Spleen (tissue), 7 donors: ENCODE measurements at regions not wholly inside any gene's neighbourhood (a gene's known extent, or its start where the extent isn't known, plus 50 kb on each side); places are given as distances from the start of the nearest gene placed in this dataset.

Experiments used
- POLR2A ChIP-seq, 3 donors: fragments of 450-650 bp; IDR thresholded peaks; one replicate each; pipeline ENCODE4 v1.5.1; 2017; ENCODE audit warnings: antibody characterized with exemption in 3 of 3, mild to moderate bottlenecking in 1 of 3
- POLR2AphosphoS5 ChIP-seq, 3 donors: sonication (generic); formaldehyde crosslinking; IDR thresholded peaks; one replicate each; pipeline ENCODE4 v1.5.1; 2017; ENCODE audit warnings: antibody characterized with exemption in 3 of 3
- TF ChIP-seq, protein P1 (sequence below), 11 experiments: fragments of 200-600 bp in 7 of 11; fragments of 450-650 bp in 4 of 11; sonication (generic) in 4 of 11; IDR thresholded peaks in 8 of 11; conservative IDR thresholded peaks in 3 of 11; 1 replicate in 7 of 11; 2 replicates in 4 of 11; pipeline versions ENCODE4 v1.4.0 to v1.8.0; 2016 to 2021; ENCODE audit warnings: antibody characterized with exemption in 11 of 11, inconsistent platforms in 4 of 11, mild to moderate bottlenecking in 1 of 11
- donor health status: DM: no; HTN: no; CAD: no; lungs with moderate emphysema.
- donor health status: DM: no; HTN: no; CAD: no.
- donor health status: DM: no; HTN: no; CAD: no.

DNA sequence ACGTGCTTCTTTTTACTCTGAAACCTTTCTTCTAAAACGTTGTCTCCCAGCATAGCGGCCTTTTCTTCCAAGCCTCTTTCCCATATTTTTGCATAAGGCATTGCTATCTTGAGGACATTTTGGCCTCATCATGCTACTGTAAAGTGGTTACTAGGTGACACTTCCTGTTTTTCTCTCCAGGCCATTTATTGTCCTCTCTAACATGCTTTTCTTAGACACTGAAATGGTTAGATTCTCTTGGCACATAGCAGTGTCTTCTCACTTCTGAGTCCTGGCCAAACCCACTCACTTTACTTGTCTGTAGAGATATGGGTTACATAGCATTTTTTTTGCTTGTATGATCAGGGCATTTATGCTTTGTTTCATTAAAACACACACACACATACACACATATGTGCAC lies 50.1 kb upstream of the KCNH7 start:
- TF ChIP-seq, protein P1, sequence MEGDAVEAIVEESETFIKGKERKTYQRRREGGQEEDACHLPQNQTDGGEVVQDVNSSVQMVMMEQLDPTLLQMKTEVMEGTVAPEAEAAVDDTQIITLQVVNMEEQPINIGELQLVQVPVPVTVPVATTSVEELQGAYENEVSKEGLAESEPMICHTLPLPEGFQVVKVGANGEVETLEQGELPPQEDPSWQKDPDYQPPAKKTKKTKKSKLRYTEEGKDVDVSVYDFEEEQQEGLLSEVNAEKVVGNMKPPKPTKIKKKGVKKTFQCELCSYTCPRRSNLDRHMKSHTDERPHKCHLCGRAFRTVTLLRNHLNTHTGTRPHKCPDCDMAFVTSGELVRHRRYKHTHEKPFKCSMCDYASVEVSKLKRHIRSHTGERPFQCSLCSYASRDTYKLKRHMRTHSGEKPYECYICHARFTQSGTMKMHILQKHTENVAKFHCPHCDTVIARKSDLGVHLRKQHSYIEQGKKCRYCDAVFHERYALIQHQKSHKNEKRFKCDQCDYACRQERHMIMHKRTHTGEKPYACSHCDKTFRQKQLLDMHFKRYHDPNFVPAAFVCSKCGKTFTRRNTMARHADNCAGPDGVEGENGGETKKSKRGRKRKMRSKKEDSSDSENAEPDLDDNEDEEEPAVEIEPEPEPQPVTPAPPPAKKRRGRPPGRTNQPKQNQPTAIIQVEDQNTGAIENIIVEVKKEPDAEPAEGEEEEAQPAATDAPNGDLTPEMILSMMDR (IDR thresholded peaks at IDR 0.05 in 8 of 11, conservative IDR thresholded peaks at IDR 0.05 in 3 of 11), result no peak
- TF ChIP-seq POLR2A (IDR thresholded peaks at IDR 0.05), result no peak
- no peak for TF ChIP-seq POLR2AphosphoS5 (IDR thresholded peaks at IDR 0.05)
